ENCODE measurements at regions not wholly inside any gene's neighbourhood (a gene's known extent, or its start where the extent isn't known, plus 50 kb on each side); places are given as distances from the start of the nearest gene placed in this dataset.
A peak's percentile ranks its signal among the peaks of the same experiment; 100 is the strongest.

- no peak overlapping the region for H3K4me3 ChIP-seq (replicated peaks in 1 of 2; ENCODE audit: low read depth in 2 of 2, low read length in 2 of 2)
- TF ChIP-seq CTCF (IDR thresholded peaks at IDR 0.05; ENCODE audit: low read depth, low read length): no peak
- peak in 1 of 2 donors; percentile 7 for DNase-seq (ENCODE audit: low read depth in 2 of 2)
These were observed 197.5 kb upstream of the TSC22D2 start for GRCh38 chr3:150210461-150211110.

- TF ChIP-seq CTCF (IDR thresholded peaks at IDR 0.05; ENCODE audit: low read depth, low read length): no peak
- H3K4me3 ChIP-seq (replicated peaks in 1 of 2; ENCODE audit: low read depth in 2 of 2, low read length in 2 of 2): no peak overlapping the region
- DNase-seq (ENCODE audit: low read depth in 2 of 2): no peak
These were observed 204.8 kb upstream of the TSC22D2 start for GRCh38 chr3:150203273-150203672.

GRCh38 chr3:150202711-150203110 is 205.4 kb upstream of the TSC22D2 start:
- no peak overlapping the region for H3K4me3 ChIP-seq (replicated peaks in 1 of 2; ENCODE audit: low read depth in 2 of 2, low read length in 2 of 2)
- TF ChIP-seq CTCF (IDR thresholded peaks at IDR 0.05; ENCODE audit: low read depth, low read length): no peak
- no peak for DNase-seq (ENCODE audit: low read depth in 2 of 2)

GRCh38 chr3:150194957-150195356 is 213.1 kb upstream of the TSC22D2 start:
- no peak for TF ChIP-seq CTCF (IDR thresholded peaks at IDR 0.05; ENCODE audit: low read depth, low read length)
- H3K4me3 ChIP-seq (replicated peaks in 1 of 2; ENCODE audit: low read depth in 2 of 2, low read length in 2 of 2): no peak overlapping the region
- DNase-seq (ENCODE audit: low read depth in 2 of 2): no peak

GRCh38 chr3:150194513-150194912 is 213.6 kb upstream of the TSC22D2 start:
- no peak for TF ChIP-seq CTCF (IDR thresholded peaks at IDR 0.05; ENCODE audit: low read depth, low read length)
- no peak for DNase-seq (ENCODE audit: low read depth in 2 of 2)
- no peak overlapping the region for H3K4me3 ChIP-seq (replicated peaks in 1 of 2; ENCODE audit: low read depth in 2 of 2, low read length in 2 of 2)

GRCh38 chr3:150184426-150185071 is 213.9 kb upstream of the PFN2 start:
- TF ChIP-seq CTCF (IDR thresholded peaks at IDR 0.05; ENCODE audit: low read depth, low read length): no peak
- DNase-seq (ENCODE audit: low read depth in 2 of 2): peak; percentile 33 to 47
- H3K4me3 ChIP-seq (replicated peaks in 1 of 2; ENCODE audit: low read depth in 2 of 2, low read length in 2 of 2): peak overlapping the region in 1 of 2 donors; percentile 54
